GM23338 (cell line): ENCODE measurements at regions not wholly inside any gene's neighbourhood (a gene's known extent, or its start where the extent isn't known, plus 50 kb on each side); places are given as distances from the start of the nearest gene placed in this dataset.

Experiments used
- ATAC-seq: fragments of 200-7000 bp; cut with Tn5 transposase; 3 replicates; pipeline ENCODE4 v1.9.1; 2020
- DNase-seq: peaks from one replicate; pipeline ENCODE4 v3.0.0-alpha.2; 2015; ENCODE audit warnings: low spot score
- H2AFZ ChIP-seq: fragments of 200-600 bp; sonication (generic); 2 replicates; pipeline ENCODE4 v1.8.0; 2016; ENCODE audit warnings: antibody characterized with exemption, mild to moderate bottlenecking, moderate library complexity
- H3F3A ChIP-seq: fragments of 200-600 bp; sonication (generic); replicated peaks from 2 replicates; pipeline ENCODE4 v1.8.0; 2017; ENCODE audit warnings: antibody characterized with exemption, mixed run types, low read depth
- H3K27ac ChIP-seq: fragments of 200-600 bp; sonication (generic); 2 replicates; pipeline ENCODE4 v1.6.1; 2016; ENCODE audit warnings: low read depth
- H3K27me3 ChIP-seq: fragments of 200-600 bp; sonication (generic); 2 replicates; pipeline ENCODE4 v1.8.0; 2016; ENCODE audit warnings: mild to moderate bottlenecking, mixed run types, moderate library complexity; ENCODE audit not compliant: insufficient read depth
- H3K36me3 ChIP-seq: fragments of 200-600 bp; sonication (generic); 2 replicates; pipeline ENCODE4 v1.8.0; 2016; ENCODE audit warnings: mild to moderate bottlenecking; ENCODE audit not compliant: insufficient read depth
- H3K4me1 ChIP-seq: fragments of 200-600 bp; sonication (generic); 2 replicates; pipeline ENCODE4 v1.8.0; 2016; ENCODE audit warnings: mild to moderate bottlenecking, moderate library complexity; ENCODE audit not compliant: insufficient read depth
- H3K4me2 ChIP-seq: fragments of 200-600 bp; sonication (generic); 2 replicates; pipeline ENCODE4 v1.7.1; 2017; ENCODE audit warnings: mixed run types
- H3K4me3 ChIP-seq: fragments of 200-600 bp; sonication (generic); 2 replicates; pipeline ENCODE4 v1.6.1; 2016; ENCODE audit warnings: mixed run types
- H3K79me2 ChIP-seq: fragments of 200-600 bp; sonication (generic); replicated peaks from 2 replicates; pipeline ENCODE4 v1.8.0; 2017; ENCODE audit warnings: mild to moderate bottlenecking; ENCODE audit not compliant: insufficient read depth
- H3K9me2 ChIP-seq: fragments of 200-600 bp; sonication (generic); 2 replicates; pipeline ENCODE4 v1.8.0; 2017; ENCODE audit not compliant: insufficient read depth
- H4K20me1 ChIP-seq: fragments of 200-600 bp; sonication (generic); replicated peaks from 2 replicates; pipeline ENCODE4 v1.8.0; 2017; ENCODE audit warnings: mild to moderate bottlenecking; ENCODE audit not compliant: insufficient read depth
- H3K27ac Mint-ChIP-seq: 2 replicates; pipeline ENCODE4 v1.8.0; 2020; ENCODE audit warnings: inconsistent platforms, mild to moderate bottlenecking, moderate library complexity, mixed read lengths
- H3K27me3 Mint-ChIP-seq: 3 replicates; pipeline ENCODE4 v1.8.0; 2022; ENCODE audit warnings: low read depth, mild to moderate bottlenecking, moderate library complexity, mixed read lengths, inconsistent platforms; ENCODE audit not compliant: insufficient read depth, poor library complexity
- H3K36me3 Mint-ChIP-seq: 3 replicates; pipeline ENCODE4 v1.8.0; 2021; ENCODE audit warnings: low read depth, mild to moderate bottlenecking, inconsistent platforms, moderate library complexity, mixed read lengths
- H3K4me1 Mint-ChIP-seq: 3 replicates; pipeline ENCODE4 v1.8.0; 2020; ENCODE audit warnings: mild to moderate bottlenecking, inconsistent platforms, mixed read lengths
- H3K4me3 Mint-ChIP-seq: 3 replicates; pipeline ENCODE4 v1.8.0; 2021; ENCODE audit warnings: moderate library complexity, mild to moderate bottlenecking, inconsistent platforms, mixed read lengths
- H3K9me3 Mint-ChIP-seq: 3 replicates; pipeline ENCODE4 v1.8.0; 2020; ENCODE audit warnings: moderate library complexity, mild to moderate bottlenecking, inconsistent platforms, mixed read lengths
- CREB1 ChIP-seq: fragments of 250-450 bp; sonication (Bioruptor Pico); IDR thresholded peaks from 2 replicates; pipeline ENCODE4 v1.5.0; 2020; ENCODE audit warnings: low read depth, mild to moderate bottlenecking, moderate library complexity
- CTCF ChIP-seq, 2 experiments: fragments of 200-600 bp in 1 of 2; sonication (generic) in 1 of 2; conservative IDR thresholded peaks; 2 replicates each; pipeline versions ENCODE4 v1.5.1 to v1.6.1; 2016 to 2017; ENCODE audit warnings: antibody characterized with exemption in 2 of 2, low read depth in 2 of 2, mild to moderate bottlenecking in 2 of 2, moderate library complexity in 1 of 2
- EZH2phosphoT487 ChIP-seq: fragments of 200-600 bp; sonication (generic); IDR thresholded peaks from one replicate; pipeline ENCODE4 v1.8.1; 2018; ENCODE audit warnings: antibody characterized with exemption; ENCODE audit not compliant: unreplicated experiment
- JUNB ChIP-seq: IDR thresholded peaks from one replicate; pipeline ENCODE4 v1.6.1; 2016; ENCODE audit warnings: antibody characterized with exemption; ENCODE audit not compliant: unreplicated experiment
- POLR2AphosphoS5 ChIP-seq: IDR thresholded peaks from 2 replicates; pipeline ENCODE4 v1.6.1; 2016; ENCODE audit warnings: antibody characterized with exemption, low read depth
- REST ChIP-seq: IDR thresholded peaks from one replicate; pipeline ENCODE4 v1.6.1; 2018; ENCODE audit warnings: antibody characterized with exemption; ENCODE audit not compliant: unreplicated experiment
- ZNF331 ChIP-seq: fragments of 250-450 bp; sonication (Bioruptor Pico); IDR thresholded peaks from 2 replicates; pipeline ENCODE4 v1.5.0; 2020; ENCODE audit warnings: low read depth, mild to moderate bottlenecking, moderate library complexity
- TF ChIP-seq, protein P1 (sequence below): fragments of 250-450 bp; sonication (Bioruptor Pico); IDR thresholded peaks from 2 replicates; pipeline ENCODE4 v1.5.0; 2020; ENCODE audit warnings: mild to moderate bottlenecking, moderate library complexity

- Histone ChIP-seq H3F3A (no peaks in the 10 kb centered on the region), H3K36me3 (no peaks in the 10 kb centered on the region), H2AFZ (no peak overlapping the region), H3K9me2 (no peaks in the 10 kb centered on the region; the same call in 1 of the 2 replicates), H3K4me3 (no peak overlapping the region), H3K27me3 (no peaks in the 10 kb centered on the region), H3K4me1 (no peaks in the 10 kb centered on the region), H4K20me1 (no peaks in the 10 kb centered on the region), H3K27ac (no peak overlapping the region), H3K79me2 (no peaks in the 10 kb centered on the region), H3K4me2 (no peak overlapping the region)
- Mint-ChIP-seq H3K27me3 (peaks cover 2% of the 10 kb centered on the region), H3K4me1 (no peaks in the 10 kb centered on the region), H3K4me3 (no peak overlapping the region), H3K9me3 (no peaks in the 10 kb centered on the region), H3K36me3 (no peaks in the 10 kb centered on the region), H3K27ac (no peak overlapping the region)
- TF ChIP-seq POLR2AphosphoS5 = no peak
- TF ChIP-seq CTCF (conservative IDR thresholded peaks at IDR 0.05; ENCODE audit: low read depth in 2 of 2) = no peak
- TF ChIP-seq EZH2phosphoT487 = no peak
- no peak for ATAC-seq
- no peak for DNase-seq
Observed at GRCh38 chr5:120231563-120231962, 232.5 kb upstream of the PRR16 start.

- no peaks in the 10 kb centered on the region for H3K9me3 Mint-ChIP-seq
- no peaks in the 10 kb centered on the region for H3K27me3 ChIP-seq
- H3K27me3 Mint-ChIP-seq = peaks cover 3% of the 10 kb centered on the region
- peaks cover 18% of the 10 kb centered on the region; the same call in 2 of the 3 replicates for H3K4me1 Mint-ChIP-seq
- no peaks in the 10 kb centered on the region for H3K36me3 Mint-ChIP-seq
- DNase-seq (no peak), ATAC-seq (no peak)
- no peak overlapping the region for H3K27ac Mint-ChIP-seq
- no peak overlapping the region for H3K4me3 Mint-ChIP-seq
- H3K36me3 ChIP-seq = no peaks in the 10 kb centered on the region
- no peaks in the 10 kb centered on the region for H3K79me2 ChIP-seq
- no peak overlapping the region for H3K4me2 ChIP-seq
- H3K27ac ChIP-seq = no peak overlapping the region
- H3K4me1 ChIP-seq = peaks cover 15% of the 10 kb centered on the region; the same call in 1 of the 2 replicates
- no peaks in the 10 kb centered on the region for H3K9me2 ChIP-seq
- H3F3A ChIP-seq = no peaks in the 10 kb centered on the region
- H3K4me3 ChIP-seq = no peak overlapping the region
- H2AFZ ChIP-seq = no peak overlapping the region
- H4K20me1 ChIP-seq = no peaks in the 10 kb centered on the region
- TF ChIP-seq CTCF (conservative IDR thresholded peaks at IDR 0.05; ENCODE audit: low read depth in 2 of 2) (no peak), JUNB (no peak), ZNF331 (CRISPR knock-in tag) (no peak), REST (no peak), CREB1 (CRISPR knock-in tag) (no peak)
- TF ChIP-seq, protein P1, sequence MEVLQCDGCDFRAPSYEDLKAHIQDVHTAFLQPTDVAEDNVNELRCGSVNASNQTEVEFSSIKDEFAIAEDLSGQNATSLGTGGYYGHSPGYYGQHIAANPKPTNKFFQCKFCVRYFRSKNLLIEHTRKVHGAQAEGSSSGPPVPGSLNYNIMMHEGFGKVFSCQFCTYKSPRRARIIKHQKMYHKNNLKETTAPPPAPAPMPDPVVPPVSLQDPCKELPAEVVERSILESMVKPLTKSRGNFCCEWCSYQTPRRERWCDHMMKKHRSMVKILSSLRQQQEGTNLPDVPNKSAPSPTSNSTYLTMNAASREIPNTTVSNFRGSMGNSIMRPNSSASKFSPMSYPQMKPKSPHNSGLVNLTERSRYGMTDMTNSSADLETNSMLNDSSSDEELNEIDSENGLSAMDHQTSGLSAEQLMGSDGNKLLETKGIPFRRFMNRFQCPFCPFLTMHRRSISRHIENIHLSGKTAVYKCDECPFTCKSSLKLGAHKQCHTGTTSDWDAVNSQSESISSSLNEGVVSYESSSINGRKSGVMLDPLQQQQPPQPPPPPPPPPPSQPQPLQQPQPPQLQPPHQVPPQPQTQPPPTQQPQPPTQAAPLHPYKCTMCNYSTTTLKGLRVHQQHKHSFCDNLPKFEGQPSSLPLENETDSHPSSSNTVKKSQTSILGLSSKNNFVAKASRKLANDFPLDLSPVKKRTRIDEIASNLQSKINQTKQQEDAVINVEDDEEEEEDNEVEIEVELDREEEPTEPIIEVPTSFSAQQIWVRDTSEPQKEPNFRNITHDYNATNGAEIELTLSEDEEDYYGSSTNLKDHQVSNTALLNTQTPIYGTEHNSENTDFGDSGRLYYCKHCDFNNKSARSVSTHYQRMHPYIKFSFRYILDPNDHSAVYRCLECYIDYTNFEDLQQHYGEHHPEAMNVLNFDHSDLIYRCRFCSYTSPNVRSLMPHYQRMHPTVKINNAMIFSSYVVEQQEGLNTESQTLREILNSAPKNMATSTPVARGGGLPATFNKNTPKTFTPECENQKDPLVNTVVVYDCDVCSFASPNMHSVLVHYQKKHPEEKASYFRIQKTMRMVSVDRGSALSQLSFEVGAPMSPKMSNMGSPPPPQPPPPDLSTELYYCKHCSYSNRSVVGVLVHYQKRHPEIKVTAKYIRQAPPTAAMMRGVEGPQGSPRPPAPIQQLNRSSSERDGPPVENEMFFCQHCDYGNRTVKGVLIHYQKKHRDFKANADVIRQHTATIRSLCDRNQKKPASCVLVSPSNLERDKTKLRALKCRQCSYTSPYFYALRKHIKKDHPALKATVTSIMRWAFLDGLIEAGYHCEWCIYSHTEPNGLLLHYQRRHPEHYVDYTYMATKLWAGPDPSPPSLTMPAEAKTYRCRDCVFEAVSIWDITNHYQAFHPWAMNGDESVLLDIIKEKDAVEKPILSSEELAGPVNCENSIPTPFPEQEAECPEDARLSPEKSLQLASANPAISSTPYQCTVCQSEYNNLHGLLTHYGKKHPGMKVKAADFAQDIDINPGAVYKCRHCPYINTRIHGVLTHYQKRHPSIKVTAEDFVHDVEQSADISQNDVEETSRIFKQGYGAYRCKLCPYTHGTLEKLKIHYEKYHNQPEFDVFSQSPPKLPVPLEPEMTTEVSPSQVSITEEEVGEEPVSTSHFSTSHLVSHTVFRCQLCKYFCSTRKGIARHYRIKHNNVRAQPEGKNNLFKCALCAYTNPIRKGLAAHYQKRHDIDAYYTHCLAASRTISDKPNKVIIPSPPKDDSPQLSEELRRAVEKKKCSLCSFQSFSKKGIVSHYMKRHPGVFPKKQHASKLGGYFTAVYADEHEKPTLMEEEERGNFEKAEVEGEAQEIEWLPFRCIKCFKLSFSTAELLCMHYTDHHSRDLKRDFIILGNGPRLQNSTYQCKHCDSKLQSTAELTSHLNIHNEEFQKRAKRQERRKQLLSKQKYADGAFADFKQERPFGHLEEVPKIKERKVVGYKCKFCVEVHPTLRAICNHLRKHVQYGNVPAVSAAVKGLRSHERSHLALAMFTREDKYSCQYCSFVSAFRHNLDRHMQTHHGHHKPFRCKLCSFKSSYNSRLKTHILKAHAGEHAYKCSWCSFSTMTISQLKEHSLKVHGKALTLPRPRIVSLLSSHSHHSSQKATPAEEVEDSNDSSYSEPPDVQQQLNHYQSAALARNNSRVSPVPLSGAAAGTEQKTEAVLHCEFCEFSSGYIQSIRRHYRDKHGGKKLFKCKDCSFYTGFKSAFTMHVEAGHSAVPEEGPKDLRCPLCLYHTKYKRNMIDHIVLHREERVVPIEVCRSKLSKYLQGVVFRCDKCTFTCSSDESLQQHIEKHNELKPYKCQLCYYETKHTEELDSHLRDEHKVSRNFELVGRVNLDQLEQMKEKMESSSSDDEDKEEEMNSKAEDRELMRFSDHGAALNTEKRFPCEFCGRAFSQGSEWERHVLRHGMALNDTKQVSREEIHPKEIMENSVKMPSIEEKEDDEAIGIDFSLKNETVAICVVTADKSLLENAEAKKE = no peak
Observed at GRCh38 chr5:120236360-120236759, 227.7 kb upstream of the PRR16 start.
